Stromal cell of bone marrow (primary cell): ENCODE measurements at regions not wholly inside any gene's neighbourhood (a gene's known extent, or its start where the extent isn't known, plus 50 kb on each side); places are given as distances from the start of the nearest gene placed in this dataset.

Experiments used
- DNase-seq: peaks from one replicate; pipeline ENCODE4 v3.0.0-alpha.2; 2012; ENCODE audit warnings: low read depth

DNA sequence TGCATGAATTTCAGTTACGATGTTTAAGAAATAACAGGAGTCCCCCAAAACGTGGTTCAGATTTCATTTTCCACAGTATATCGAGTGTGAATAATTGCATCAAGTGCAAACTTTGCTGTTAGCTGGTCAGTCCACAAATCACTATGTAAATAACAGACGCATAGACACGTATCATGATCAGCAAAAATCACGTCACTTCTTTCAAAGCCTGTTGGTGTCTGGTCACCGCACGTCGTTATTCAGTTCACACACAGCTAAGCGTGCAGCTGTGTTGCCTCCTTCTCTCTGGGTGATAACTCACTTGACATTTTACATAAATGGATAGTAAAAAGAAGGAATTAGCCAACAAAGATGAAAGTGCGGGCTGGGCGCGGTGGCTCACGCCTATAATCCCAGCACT is 126.8 kb upstream of the MED13L start:
- DNase-seq, result no peak

DNA sequence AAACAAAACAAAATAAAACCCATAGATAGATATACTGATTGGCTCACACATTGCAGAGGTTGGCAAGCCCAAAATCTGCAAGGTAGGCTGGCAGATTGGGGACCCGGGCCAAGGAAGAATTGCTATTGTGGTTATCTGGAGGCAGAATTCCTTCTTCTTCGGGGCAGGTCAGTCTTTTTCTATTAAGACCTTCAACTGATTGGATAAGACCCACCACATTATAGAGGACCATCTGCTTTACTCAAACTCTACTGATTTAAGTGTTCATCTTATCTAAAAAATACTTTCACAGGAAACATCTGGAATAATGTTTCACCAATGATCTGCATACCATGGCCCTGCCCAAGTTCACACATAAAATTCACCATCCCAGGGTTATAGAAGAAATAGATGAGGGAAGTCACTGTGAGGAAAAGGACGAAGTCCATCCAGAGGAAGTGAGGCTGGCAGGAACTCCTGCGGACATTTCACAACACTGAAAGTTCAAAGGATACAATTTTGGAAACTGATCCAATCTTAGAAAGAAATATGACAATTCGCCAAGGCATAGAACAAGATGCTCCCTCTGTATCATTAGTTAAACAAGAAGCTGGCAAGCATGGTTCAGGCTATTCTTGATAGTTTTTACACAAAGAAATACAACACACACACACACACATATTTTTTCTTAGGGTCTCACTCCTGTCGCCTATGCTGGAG is 127.6 kb upstream of the MED13L start:
- DNase-seq, result no peak

DNA sequence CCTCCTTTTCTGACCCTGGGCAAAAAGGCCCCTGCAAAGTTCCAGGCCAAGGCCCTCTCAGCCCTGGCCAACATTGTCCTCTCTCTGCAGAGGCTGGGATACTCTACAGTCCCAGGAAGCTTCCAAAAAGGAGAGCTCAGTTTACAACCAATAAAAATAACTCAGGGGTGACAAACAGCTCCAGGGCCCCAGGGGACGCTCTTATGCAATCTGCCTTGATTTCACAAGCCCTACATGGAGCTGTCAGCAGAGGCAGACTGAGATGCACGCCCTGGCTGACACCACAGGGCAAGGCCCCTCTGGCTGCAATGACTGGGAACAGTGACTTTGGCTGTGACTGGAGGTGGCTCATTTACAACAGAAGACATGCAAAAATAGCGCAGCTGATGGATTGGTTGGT is 129.0 kb upstream of the MED13L start:
- peak; percentile 86 for DNase-seq

DNA sequence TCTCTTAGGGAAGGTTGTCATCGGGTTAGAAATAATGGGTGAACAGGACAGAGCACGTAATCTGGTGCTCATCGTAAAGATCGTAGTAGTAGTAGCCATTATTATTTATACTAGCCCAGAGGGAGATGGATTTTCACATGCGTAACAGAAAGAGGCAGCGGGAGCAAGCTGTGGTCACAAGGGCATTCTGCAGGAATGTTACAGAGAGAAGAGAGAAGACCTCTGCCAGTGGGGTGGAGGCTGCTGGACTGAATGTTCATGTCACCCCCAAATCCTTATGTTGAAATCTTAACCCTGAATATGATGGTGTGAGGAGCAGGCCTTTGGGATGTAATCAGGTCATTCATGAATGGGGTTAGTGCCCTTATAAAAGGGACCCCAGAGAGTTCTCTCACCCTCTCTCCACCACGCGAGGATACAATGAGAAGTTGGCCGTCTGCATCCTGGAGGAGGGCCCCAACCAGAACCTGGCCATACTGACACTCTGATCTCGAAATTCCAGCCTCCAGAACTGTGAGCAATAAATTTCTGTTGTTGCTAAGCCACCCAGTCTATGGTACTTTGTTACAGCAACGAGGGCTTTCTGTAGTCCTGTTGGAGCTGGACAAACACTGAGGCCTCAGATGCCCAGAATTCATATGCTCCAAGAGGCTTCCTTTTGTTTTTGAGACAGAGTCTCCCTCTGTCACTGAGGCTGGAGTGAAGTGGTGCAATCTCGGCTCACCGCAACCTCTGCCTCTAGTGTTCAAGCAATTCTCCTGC is 131.2 kb upstream of the MED13L start:
- DNase-seq, result no peak

DNA sequence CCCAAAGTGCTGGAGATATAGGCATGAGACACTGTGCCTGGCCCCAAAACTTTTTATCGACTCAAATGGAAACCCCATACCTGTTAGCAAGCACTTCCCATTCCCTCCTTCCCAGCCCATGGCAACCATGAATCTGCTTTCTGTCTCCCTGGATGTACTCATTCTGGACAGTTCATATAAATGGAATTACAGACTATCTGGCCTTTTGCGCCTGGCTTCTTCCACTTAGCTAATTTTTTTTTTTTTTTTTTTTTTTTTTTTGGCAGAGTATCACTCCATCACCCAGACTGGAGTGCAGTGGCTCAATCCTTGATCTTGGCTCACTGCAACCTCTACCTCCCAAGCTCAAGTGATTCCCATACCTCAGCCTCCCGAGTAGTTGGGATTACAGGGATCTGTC is 134.5 kb upstream of the MED13L start:
- DNase-seq, result no peak

DNA sequence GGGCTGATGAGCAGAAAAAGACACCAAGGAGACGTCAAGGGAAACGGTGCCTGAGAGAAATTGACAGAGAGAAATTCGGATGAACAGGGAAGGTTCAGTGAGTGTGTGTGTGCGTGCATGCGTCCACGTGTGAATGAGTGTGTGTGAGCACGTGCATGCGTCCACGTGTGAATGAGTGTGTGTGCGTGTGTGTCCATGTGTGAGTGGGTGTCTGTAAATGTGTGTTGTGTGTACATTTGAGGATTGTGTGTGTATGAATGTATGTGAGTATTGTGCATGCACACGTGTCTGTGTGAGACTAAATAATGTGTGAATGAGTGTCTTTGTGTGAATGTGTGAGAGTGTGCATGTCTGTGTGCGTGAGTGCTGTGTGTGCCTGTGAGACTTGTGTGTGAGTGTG is 137.4 kb upstream of the MED13L start:
- no peak for DNase-seq

DNA sequence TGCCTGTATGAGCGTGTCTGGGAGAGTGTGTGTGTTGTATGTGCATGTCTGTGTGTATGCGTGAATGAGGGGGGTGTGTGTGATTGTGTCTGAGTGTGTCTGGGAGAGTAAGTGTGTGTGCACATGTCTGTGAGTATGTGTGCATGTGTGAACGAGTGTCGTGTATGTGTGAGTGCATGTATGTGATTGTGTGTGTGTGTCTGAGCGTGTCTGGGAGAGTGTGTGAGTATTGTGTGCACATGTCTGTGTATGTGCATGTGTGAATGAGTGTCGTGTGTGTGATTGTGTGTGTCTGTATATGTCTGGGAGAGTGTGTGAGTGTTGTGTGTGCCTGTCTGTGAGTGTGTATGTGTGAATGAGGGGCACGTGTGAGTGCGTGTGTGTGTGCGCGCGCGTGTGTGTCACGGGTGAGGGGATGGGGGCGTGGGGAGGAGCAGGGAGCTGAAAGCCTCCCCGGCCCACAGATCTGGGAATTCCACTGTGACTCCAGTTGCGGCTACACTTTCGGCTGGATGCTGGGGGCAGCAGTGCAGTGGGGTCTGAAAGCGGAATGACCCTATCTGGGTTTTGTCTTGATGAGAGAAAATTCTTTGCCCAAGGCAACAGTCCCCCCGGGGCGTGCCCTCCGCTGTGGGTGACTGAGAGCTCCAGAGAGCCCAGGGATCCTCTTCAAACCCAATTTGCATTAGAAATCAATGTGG is 138.1 kb upstream of the MED13L start:
- no peak for DNase-seq

DNA sequence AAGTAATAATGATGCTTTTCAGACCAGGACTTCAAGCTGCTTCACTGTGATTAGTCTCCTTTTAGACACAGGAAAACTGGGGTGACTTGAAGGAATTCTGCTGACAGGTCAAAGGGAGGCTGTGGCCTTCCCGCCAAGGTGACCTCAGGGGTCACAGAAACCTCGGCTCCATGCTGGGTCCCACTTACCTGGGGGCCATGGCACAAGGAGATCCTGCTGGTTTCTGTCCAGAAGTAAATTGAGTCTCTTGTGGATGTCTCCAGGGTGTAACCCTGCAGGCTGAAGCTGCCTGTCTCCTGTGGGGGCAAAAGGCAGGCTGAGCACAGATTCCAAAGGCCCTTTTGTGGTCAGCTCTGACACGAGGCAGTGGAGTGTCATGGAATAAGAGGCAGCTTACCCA is 138.7 kb upstream of the MED13L start:
- no peak for DNase-seq

DNA sequence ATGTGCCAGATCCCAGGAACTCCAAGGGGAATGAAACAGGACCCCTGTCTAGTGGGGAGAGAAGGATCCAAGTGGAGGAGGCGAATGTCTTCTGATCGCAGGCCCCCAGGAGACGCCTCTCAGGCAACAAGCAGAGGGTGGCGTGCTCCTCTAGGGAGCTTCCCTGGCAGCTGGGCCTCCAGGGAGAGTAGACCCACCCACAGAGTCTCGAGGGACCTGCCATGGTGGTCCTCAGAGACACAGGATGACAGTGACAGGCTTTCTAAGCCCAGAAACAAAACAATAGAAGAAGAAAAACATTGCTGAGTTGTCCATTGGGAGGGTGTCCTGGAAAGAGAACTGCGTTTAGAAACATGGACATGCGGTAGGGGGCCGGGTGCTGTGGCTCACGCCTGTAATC is 140.6 kb upstream of the MAP1LC3B2 start:
- no peak for DNase-seq

DNA sequence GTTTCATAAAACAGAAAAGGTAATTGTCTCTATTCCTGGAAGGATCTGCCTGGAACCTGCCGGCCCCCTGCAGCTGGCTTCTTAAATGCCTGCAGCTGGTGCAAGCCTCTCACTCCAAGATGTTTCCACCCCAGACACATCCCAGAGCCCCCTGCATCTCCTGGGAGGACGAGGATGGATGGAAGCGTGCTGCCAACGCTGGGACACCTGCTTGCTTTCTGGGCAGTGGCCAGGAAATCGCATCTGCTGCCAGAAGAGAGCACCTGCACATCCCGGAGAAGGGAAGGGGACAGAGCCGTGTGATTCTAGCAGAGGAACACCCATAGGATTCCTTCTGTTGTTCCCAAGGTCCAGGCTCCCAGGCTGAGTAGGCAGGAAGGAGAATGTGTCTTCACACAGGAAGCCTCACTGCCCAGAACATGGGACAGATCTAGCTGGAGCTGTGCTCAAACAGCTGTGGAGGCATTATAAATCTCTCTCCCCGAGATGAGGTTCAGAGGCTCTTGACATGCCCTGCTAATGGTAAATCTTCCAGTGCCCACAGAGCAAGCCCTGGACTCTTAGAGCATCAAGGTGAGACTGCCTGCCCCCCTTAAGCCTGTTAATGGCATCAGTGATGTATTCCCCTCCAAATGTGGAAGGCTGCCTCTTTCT is 138.8 kb upstream of the MAP1LC3B2 start:
- no peak for DNase-seq

DNA sequence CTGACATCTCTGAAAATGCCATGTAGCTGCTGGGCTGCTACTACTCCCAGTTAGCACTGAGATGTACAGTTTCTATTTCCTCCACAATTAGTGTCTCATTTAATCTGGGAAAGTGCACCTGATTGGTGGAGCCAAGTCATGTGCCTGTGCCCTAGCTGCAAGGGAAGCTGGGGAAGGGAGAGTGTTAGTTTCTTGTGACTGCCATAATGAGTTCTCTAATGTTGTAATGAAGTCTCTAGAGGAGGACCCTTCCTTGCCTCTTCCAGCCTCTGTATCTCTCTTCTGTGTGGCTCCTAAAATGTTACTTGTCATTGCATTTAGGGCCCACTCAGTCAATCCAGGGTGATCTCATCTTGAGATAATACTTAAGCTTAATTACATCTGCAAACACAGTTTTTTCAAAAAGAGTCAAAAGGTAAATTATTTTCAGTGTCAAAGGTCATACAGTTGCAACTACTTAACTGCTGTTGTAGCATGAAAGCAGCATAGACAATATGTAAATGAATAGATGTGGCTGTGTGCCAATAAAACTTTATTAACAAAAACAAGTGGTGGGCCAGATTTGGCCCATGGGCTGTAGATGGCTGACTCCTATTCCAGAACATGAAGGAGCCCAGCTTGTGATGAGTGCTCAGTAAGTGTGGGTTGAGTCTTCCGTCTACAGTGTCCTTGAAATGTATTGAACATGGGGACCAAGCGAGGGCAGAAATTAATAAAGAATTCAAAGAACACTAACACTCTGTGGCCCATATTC is 137.2 kb upstream of the MAP1LC3B2 start:
- DNase-seq, result no peak

DNA sequence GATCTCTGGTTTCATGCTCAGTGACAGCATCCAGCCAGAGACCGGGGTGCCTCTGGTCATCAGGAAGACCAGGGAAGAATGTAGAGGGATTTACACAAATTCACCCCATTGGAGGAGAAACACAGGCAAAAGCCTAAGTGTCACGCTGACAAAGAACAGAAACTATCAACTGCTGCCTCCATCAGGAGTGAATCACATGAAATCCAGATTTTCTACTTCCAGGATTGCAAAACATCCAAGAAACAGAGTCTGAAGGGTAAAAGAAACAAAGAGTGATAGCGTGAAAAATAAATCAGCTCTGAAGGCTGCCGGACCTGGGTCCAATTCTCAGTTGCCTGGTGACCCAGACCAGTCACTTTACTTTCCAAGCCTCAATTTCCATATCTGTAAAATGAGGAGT is 136.1 kb upstream of the MAP1LC3B2 start:
- DNase-seq, result peak; percentile 67

DNA sequence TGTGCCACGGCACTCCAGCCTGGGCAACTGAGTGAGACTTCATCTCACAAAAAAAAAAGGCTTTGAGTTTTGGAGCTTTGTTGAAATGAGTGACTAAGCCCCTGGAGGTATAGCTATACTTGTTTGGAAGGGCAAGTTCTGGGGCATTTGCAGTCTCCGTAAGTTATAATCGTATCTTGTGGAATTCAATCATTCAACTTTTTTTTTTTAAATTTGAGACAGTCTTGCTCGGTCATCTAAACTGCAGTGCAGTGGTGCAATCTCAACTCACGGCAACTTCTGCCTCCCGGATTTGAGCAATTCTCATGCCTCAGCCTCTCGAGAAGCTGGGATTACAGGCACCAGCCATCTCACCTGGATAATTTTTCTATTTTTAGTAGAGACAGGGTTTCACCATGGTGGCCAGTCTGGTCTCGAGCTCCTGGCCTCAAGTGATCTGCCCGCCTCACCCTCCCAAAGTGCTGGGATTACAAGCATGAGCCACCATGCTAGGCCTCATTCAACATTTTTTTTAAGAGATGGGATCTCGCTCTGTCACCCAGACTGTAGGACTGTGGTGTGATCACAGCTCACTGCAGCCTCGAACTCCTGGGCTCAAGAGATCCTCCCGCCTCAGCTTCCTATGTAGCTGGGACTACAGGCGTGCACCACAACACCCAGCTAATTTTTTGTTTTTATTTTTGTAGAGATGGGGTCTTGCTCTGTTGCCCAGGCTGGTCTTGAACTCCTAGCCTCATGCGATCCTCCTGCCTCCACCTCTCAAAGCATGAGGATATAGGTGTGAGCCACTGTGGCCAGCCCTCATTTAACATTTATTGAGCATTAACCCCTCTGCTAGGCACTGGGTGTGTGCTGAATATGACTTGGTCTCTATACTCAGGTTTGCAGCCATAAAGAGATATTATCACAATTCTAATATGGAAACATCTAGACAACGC is 133.7 kb upstream of the MAP1LC3B2 start:
- DNase-seq, result no peak

DNA sequence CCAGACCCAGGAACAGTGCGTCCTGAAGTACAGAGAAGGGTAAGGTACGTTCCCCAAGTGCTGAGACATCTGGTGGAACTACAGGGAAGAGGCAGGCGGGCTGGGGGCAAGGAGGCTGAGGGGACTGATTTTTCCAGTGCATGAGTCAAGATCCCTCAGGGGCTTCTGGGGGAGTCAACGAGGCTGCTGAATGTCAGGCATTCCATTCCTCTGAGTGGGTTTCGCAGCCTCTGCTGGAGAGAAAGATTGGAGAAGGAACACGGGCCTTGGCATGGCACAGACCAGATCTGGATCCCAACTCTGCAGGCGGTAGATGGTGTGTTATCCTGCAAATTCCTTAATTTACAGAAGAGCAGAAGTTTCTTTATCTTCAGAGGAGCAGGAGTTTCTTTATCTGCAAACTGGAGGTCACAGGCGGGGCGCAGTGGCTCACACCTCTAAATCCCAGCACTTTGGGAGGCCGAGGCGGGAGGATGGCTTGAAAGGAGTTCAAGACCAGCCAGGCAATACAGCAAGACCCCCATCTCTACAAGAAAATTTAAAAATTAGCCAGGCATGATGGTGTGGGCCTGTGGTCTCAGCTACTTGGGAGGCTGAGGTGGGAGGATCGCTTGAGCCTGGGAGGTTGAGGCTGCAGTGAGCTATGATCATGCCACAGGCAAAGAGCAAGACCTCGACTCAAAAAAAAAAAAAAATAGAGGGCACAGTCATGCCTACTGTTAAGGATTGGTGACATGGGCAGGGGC is 132.6 kb upstream of the MAP1LC3B2 start:
- peak; percentile 98 for DNase-seq

DNA sequence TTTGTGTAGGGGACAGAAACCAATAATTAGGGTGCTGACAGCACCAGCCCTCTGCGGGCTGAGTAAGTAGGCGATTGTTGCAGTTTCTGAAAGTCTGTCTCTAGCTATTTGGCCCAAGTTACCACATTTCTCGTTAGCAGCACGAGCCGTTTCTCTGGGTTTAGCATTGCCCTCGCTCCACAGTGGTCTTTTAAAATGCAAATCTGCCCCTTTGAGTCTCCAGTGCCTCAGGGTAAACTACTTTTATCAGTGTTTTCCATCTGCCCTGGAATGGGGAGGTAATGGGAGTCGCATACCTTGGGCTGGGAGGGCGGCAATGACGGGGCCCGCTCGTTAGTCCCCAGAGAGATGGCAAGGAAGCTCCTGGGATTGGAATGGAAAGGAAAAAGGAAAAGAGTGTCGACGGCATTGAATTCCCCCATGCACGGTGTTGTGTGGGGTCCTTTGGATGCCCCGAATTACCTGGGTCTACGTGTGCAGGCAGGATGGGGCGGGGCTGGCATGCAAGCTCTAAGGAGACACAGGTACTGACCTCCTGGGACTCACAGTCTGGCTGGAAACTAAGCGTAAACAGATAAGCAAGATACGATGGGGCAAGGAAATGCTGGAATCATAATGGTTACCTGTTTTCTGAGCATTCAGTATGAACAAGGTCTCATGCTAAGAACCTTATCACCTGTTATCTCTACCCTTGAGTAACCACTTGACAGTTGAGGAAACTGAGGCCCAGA is 131.8 kb upstream of the MAP1LC3B2 start:
- DNase-seq, result no peak

DNA sequence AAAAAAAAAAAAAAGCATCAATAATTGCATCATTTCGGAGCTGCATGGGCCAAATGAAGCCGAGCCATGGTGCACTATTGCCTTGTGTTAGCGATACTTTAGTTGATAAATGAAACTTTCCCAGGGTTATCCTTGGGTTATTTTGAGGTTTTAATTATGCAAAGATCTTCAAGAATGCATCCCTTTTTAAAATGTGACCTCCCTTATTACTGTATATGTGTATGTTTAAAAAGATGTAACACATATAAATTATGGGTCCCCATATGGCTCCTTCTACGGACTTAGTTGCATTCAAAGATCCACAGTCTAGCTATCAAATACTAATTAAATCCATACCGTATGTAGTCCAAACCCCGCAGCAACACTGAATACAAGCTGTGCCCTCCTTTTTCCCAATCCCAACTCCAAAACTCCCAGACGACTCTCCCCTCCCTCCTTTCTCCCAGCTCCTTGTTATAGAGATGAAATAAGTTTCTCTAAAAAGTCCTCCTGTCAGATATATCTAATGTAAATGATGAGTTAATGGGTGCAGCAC is 129.3 kb upstream of the MAP1LC3B2 start:
- DNase-seq, result no peak

DNA sequence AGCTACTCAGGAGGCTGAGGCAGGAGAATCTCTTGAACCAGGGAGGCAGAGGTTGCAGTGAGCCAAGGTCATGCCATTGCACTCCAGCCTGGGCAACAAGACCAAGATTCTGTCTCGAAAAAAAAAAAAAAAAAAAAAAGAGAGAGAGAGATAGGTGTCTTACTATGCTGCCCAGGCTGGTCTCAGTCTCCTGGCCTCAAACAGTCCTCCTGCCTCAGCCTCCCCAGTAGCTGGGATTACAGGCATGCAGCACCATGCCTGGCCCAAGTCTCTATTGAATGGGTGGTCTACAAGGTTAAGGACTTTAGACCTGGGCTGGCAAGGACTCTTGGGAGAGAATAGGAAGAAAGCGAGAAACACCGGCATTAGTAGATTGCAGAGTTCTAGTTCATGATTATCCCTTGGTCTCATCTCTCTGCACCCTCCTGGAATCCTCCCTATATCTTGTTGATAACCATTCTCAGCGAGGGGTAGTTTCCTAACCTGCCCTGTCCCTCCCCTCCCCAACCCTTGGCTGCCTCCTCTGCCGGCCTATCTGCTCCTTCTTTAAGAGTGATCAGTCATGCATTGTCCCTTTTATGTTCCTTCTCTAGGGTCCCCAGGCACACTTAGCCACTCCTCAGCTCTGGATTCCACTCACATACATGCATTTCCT is 128.1 kb upstream of the MAP1LC3B2 start:
- no peak for DNase-seq

DNA sequence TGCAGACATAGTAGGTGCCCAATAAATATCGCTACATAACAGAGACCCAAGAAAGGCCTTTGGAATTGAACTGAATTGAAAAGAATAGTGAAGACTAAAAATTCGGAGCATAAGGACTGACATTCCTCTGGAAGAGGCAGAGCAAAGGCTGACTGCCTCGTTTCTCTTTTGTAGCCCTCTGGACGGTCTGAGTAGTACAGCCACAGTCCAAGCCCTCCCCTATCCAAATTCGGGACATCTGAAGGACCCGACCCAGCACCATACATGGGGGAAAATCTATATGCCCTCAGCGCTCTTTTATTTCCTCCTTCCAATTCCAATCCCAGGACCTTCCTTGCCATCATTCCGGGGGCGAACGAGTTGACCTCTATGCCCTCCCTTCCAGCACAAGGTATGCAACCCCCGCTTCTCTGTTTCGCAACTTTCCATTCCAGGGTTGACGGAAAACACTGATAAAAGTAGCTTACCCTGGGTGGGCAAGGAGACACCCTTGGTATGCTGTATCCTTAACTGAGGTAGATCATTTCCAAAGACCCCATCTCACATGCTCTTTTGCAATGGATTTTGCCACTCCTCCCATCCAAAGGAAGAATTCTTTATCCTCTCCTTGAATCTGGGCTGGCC is 127.4 kb upstream of the MAP1LC3B2 start:
- no peak for DNase-seq
